Liver (tissue), 8 donors: ENCODE measurements at regions not wholly inside any gene's neighbourhood (a gene's known extent, or its start where the extent isn't known, plus 50 kb on each side); places are given as distances from the start of the nearest gene placed in this dataset.

ENCODE experiments used
- DNase-seq: peaks from one replicate; pipeline ENCODE4 v3.0.0-alpha.2; 2017; ENCODE audit warnings: low spot score
- H3K27ac ChIP-seq, 2 donors: one replicate each; pipeline ENCODE4 v1.7.0; 2013; ENCODE audit warnings: inconsistent platforms in 2 of 2, low read length in 2 of 2, control low read depth in 1 of 2, low read depth in 1 of 2, mild to moderate bottlenecking in 1 of 2
- H3K27me3 ChIP-seq, 4 donors: one replicate each; pipeline versions ENCODE4 v1.6.1 to v1.7.0; 2013; ENCODE audit warnings: low read length in 3 of 4, inconsistent platforms in 1 of 4, mild to moderate bottlenecking in 1 of 4, moderate library complexity in 1 of 4; ENCODE audit not compliant: control insufficient read depth in 4 of 4, insufficient read depth in 4 of 4
- H3K36me3 ChIP-seq, 4 donors: one replicate each; pipeline versions ENCODE4 v1.6.1 to v1.7.0; 2013; ENCODE audit warnings: low read length in 3 of 4, mild to moderate bottlenecking in 3 of 4, low read depth in 1 of 4, moderate library complexity in 1 of 4; ENCODE audit not compliant: control insufficient read depth in 4 of 4, insufficient read depth in 3 of 4
- H3K4me1 ChIP-seq, 4 donors: one replicate each; pipeline versions ENCODE4 v1.6.1 to v1.7.0; 2013; ENCODE audit warnings: low read length in 3 of 4, mild to moderate bottlenecking in 3 of 4, moderate library complexity in 1 of 4; ENCODE audit not compliant: control insufficient read depth in 4 of 4, insufficient read depth in 4 of 4
- H3K4me3 ChIP-seq, 3 donors: one replicate each; pipeline versions ENCODE4 v1.6.1 to v1.7.0; 2013; ENCODE audit warnings: low read length in 3 of 3, control low read depth in 1 of 3, low read depth in 1 of 3, mild to moderate bottlenecking in 1 of 3
- H3K9ac ChIP-seq, 2 donors: one replicate each; pipeline ENCODE4 v1.7.0; 2013; ENCODE audit warnings: low read length in 2 of 2, mild to moderate bottlenecking in 2 of 2, moderate library complexity in 2 of 2, control low read depth in 1 of 2, low read depth in 1 of 2
- H3K9me3 ChIP-seq, 4 donors: one replicate each; pipeline versions ENCODE4 v1.6.1 to v1.7.0; 2013; ENCODE audit warnings: low read length in 3 of 4; ENCODE audit not compliant: control insufficient read depth in 4 of 4
- CTCF ChIP-seq: fragments of 150-350 bp; IDR thresholded peaks from 2 replicates; pipeline ENCODE4 v1.5.1; 2017; ENCODE audit warnings: improper control_type of control experiment, low read depth, low read length; ENCODE audit not compliant: missing input control
- EGR1 ChIP-seq, 2 donors: IDR thresholded peaks; 2 replicates each; pipeline ENCODE4 v1.6.1; 2016 to 2018; ENCODE audit warnings: antibody characterized with exemption in 2 of 2, low read depth in 2 of 2
- FOXA1 ChIP-seq: IDR thresholded peaks from 2 replicates; pipeline ENCODE4 v1.6.1; 2016; ENCODE audit warnings: antibody characterized with exemption
- FOXA2 ChIP-seq: IDR thresholded peaks from 2 replicates; pipeline ENCODE4 v1.6.1; 2016; ENCODE audit warnings: antibody characterized with exemption
- GABPA ChIP-seq, 2 donors: IDR thresholded peaks in 1 of 2; conservative IDR thresholded peaks in 1 of 2; 2 replicates each; pipeline ENCODE4 v1.6.1; 2016; ENCODE audit warnings: antibody characterized with exemption in 2 of 2, mild to moderate bottlenecking in 1 of 2, moderate library complexity in 1 of 2
- HNF4A ChIP-seq, 2 donors: conservative IDR thresholded peaks; 2 replicates each; pipeline ENCODE4 v1.6.1; 2016; ENCODE audit warnings: antibody characterized with exemption in 2 of 2, mild to moderate bottlenecking in 2 of 2
- HNF4G ChIP-seq: IDR thresholded peaks from 2 replicates; pipeline ENCODE4 v1.6.1; 2016; ENCODE audit warnings: antibody characterized with exemption
- JUND ChIP-seq, 2 donors: IDR thresholded peaks; 2 replicates each; pipeline ENCODE4 v1.6.1; 2016; ENCODE audit warnings: antibody characterized with exemption in 2 of 2
- NR2F2 ChIP-seq: IDR thresholded peaks from 2 replicates; pipeline ENCODE4 v1.6.1; 2016; ENCODE audit warnings: antibody characterized with exemption
- RAD21 ChIP-seq, 2 donors: IDR thresholded peaks; 2 replicates each; pipeline ENCODE4 v1.6.1; 2016; ENCODE audit warnings: antibody characterized with exemption in 2 of 2, mild to moderate bottlenecking in 2 of 2
- RXRA ChIP-seq, 2 donors: IDR thresholded peaks; 2 replicates each; pipeline ENCODE4 v1.6.1; 2017 to 2018; ENCODE audit warnings: antibody characterized with exemption in 2 of 2, mild to moderate bottlenecking in 1 of 2
- SP1 ChIP-seq: IDR thresholded peaks from 2 replicates; pipeline ENCODE4 v1.6.1; 2018; ENCODE audit warnings: antibody characterized with exemption, mild to moderate bottlenecking
- TAF1 ChIP-seq: conservative IDR thresholded peaks from 2 replicates; pipeline ENCODE4 v1.6.1; 2016; ENCODE audit warnings: antibody characterized with exemption, mild to moderate bottlenecking
- YY1 ChIP-seq: IDR thresholded peaks from 2 replicates; pipeline ENCODE4 v1.6.1; 2016; ENCODE audit warnings: antibody characterized with exemption, mild to moderate bottlenecking
- WGBS: extraction: QIAGEN DNeasy Blood & Tissue Kit; methylation state at CpG from one replicate; pipeline ENCODE4 v1.1.7; 2013; 5-methylcytosine and 5-hydroxymethylcytosine counted together
- TF ChIP-seq, protein P1 (sequence below): IDR thresholded peaks from 2 replicates; pipeline ENCODE4 v1.6.1; 2016; ENCODE audit warnings: antibody characterized with exemption
- TF ChIP-seq, protein P2 (sequence below): IDR thresholded peaks from 2 replicates; pipeline ENCODE4 v1.6.1; 2016; ENCODE audit warnings: antibody characterized with exemption, mild to moderate bottlenecking
- TF ChIP-seq, protein P3 (sequence below): IDR thresholded peaks from 2 replicates; pipeline ENCODE4 v1.6.1; 2016; ENCODE audit warnings: antibody characterized with exemption
- TF ChIP-seq, protein P4 (sequence below): IDR thresholded peaks from 2 replicates; pipeline ENCODE4 v1.6.1; 2016; ENCODE audit warnings: antibody characterized with exemption
- donor health status: healthy.
- donor health status: healthy.
- donor health status: healthy.
- donor health status: healthy.
- donor health status: healthy.

GRCh38 chr1:59125154-59125553 is 171.7 kb upstream of the FGGY start:
- H3K9me3 ChIP-seq, result no peaks in the 10 kb centered on the region
- 84% methylated on average over 2 of the region's 2 CpGs for WGBS
- H3K9ac ChIP-seq, result no peak overlapping the region
- H3K27ac ChIP-seq, result no peak overlapping the region
- no peak for DNase-seq
- no peaks in the 10 kb centered on the region for H3K36me3 ChIP-seq
- H3K27me3 ChIP-seq, result no peaks in the 10 kb centered on the region
- TF ChIP-seq YY1 (no peak), FOXA2 (no peak), JUND (IDR thresholded peaks at IDR 0.05) (no peak), EGR1 (IDR thresholded peaks at IDR 0.05; ENCODE audit: low read depth in 2 of 2) (no peak), RAD21 (IDR thresholded peaks at IDR 0.05) (no peak), GABPA (IDR thresholded peaks at IDR 0.05 in 1 of 2, conservative IDR thresholded peaks at IDR 0.05 in 1 of 2) (no peak), CTCF (no peak), NR2F2 (no peak), TAF1 (no peak), HNF4A (conservative IDR thresholded peaks at IDR 0.05) (no peak), FOXA1 (no peak), HNF4G (no peak), SP1 (no peak), RXRA (IDR thresholded peaks at IDR 0.05) (no peak)
- TF ChIP-seq, protein P1, sequence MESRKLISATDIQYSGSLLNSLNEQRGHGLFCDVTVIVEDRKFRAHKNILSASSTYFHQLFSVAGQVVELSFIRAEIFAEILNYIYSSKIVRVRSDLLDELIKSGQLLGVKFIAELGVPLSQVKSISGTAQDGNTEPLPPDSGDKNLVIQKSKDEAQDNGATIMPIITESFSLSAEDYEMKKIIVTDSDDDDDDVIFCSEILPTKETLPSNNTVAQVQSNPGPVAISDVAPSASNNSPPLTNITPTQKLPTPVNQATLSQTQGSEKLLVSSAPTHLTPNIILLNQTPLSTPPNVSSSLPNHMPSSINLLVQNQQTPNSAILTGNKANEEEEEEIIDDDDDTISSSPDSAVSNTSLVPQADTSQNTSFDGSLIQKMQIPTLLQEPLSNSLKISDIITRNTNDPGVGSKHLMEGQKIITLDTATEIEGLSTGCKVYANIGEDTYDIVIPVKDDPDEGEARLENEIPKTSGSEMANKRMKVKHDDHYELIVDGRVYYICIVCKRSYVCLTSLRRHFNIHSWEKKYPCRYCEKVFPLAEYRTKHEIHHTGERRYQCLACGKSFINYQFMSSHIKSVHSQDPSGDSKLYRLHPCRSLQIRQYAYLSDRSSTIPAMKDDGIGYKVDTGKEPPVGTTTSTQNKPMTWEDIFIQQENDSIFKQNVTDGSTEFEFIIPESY, result no peak
- TF ChIP-seq, protein P2, sequence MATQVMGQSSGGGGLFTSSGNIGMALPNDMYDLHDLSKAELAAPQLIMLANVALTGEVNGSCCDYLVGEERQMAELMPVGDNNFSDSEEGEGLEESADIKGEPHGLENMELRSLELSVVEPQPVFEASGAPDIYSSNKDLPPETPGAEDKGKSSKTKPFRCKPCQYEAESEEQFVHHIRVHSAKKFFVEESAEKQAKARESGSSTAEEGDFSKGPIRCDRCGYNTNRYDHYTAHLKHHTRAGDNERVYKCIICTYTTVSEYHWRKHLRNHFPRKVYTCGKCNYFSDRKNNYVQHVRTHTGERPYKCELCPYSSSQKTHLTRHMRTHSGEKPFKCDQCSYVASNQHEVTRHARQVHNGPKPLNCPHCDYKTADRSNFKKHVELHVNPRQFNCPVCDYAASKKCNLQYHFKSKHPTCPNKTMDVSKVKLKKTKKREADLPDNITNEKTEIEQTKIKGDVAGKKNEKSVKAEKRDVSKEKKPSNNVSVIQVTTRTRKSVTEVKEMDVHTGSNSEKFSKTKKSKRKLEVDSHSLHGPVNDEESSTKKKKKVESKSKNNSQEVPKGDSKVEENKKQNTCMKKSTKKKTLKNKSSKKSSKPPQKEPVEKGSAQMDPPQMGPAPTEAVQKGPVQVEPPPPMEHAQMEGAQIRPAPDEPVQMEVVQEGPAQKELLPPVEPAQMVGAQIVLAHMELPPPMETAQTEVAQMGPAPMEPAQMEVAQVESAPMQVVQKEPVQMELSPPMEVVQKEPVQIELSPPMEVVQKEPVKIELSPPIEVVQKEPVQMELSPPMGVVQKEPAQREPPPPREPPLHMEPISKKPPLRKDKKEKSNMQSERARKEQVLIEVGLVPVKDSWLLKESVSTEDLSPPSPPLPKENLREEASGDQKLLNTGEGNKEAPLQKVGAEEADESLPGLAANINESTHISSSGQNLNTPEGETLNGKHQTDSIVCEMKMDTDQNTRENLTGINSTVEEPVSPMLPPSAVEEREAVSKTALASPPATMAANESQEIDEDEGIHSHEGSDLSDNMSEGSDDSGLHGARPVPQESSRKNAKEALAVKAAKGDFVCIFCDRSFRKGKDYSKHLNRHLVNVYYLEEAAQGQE, result no peak
- TF ChIP-seq, protein P3, sequence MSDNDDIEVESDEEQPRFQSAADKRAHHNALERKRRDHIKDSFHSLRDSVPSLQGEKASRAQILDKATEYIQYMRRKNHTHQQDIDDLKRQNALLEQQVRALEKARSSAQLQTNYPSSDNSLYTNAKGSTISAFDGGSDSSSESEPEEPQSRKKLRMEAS, result no peak
- TF ChIP-seq, protein P4, sequence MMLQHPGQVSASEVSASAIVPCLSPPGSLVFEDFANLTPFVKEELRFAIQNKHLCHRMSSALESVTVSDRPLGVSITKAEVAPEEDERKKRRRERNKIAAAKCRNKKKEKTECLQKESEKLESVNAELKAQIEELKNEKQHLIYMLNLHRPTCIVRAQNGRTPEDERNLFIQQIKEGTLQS, result no peak
- H3K4me1 ChIP-seq, result no peaks in the 10 kb centered on the region
- H3K4me3 ChIP-seq, result no peak overlapping the region
